Psoas muscle (tissue), 7 donors: ENCODE measurements at regions not wholly inside any gene's neighbourhood (a gene's known extent, or its start where the extent isn't known, plus 50 kb on each side); places are given as distances from the start of the nearest gene placed in this dataset.

ENCODE experiments used
- ATAC-seq, 4 donors: fragments of 200-7000 bp; cut with Tn5 transposase; one replicate each; pipeline ENCODE4 v1.9.1; 2020; ENCODE audit warnings: moderate library complexity in 3 of 4, mild to moderate bottlenecking in 2 of 4
- DNase-seq, 2 donors: peaks; one replicate each; pipeline ENCODE4 v3.0.0-alpha.2; 2020
- H3K27ac ChIP-seq: fragments of 200-600 bp; one replicate; pipeline ENCODE4 v1.8.0; 2022
- H3K27me3 ChIP-seq, 3 donors: fragments of 200-600 bp in 1 of 3; one replicate each; pipeline versions ENCODE4 v1.6.1 to v1.8.0; 2013 to 2022; ENCODE audit warnings: low read length in 2 of 3, mild to moderate bottlenecking in 2 of 3, moderate library complexity in 1 of 3; ENCODE audit not compliant: insufficient read depth in 3 of 3
- H3K36me3 ChIP-seq, 2 donors: fragments of 200-600 bp in 1 of 2; one replicate each; pipeline versions ENCODE4 v1.6.1 to v1.8.0; 2013 to 2022; ENCODE audit warnings: low read depth in 1 of 2, mild to moderate bottlenecking in 1 of 2, moderate library complexity in 1 of 2; ENCODE audit not compliant: insufficient read depth in 1 of 2
- H3K4me1 ChIP-seq: fragments of 200-600 bp; one replicate; pipeline ENCODE4 v1.8.0; 2022
- H3K4me3 ChIP-seq: fragments of 200-600 bp; one replicate; pipeline ENCODE4 v1.8.0; 2022; ENCODE audit warnings: mild to moderate bottlenecking
- H3K9me3 ChIP-seq: fragments of 200-600 bp; one replicate; pipeline ENCODE4 v1.8.0; 2022
- WGBS, 3 donors: extraction: QIAGEN DNeasy Blood & Tissue Kit; methylation state at CpG; one replicate each; pipeline versions ENCODE4 v1.1.6 to v1.1.7; 2013; 5-methylcytosine and 5-hydroxymethylcytosine counted together
- intact Hi-C, 2 donors: fragments of 100-400 bp; cut with DNase I; formaldehyde crosslinking; loops; one replicate each; pipeline versions ENCODE4 v1.11.0 to v1.14.2; 2022
- TF ChIP-seq, protein P1 (sequence below): fragments of 200-600 bp; IDR thresholded peaks from one replicate; pipeline ENCODE4 v1.8.0; 2022; ENCODE audit warnings: antibody characterized with exemption
- donor health status: healthy with polysubstance abuse.
- donor health status: DM: no; HTN: no; CAD: no; lungs with moderate emphysema.
- donor health status: Bipolar disorder and iron deficiency.
- donor health status: healthy.
- donor health status: DM: yes; HTN: yes; CAD: no.
- donor health status: DM: no; HTN: no; CAD: no.
- donor health status: DM: yes; HTN: yes; CAD: no.

DNA sequence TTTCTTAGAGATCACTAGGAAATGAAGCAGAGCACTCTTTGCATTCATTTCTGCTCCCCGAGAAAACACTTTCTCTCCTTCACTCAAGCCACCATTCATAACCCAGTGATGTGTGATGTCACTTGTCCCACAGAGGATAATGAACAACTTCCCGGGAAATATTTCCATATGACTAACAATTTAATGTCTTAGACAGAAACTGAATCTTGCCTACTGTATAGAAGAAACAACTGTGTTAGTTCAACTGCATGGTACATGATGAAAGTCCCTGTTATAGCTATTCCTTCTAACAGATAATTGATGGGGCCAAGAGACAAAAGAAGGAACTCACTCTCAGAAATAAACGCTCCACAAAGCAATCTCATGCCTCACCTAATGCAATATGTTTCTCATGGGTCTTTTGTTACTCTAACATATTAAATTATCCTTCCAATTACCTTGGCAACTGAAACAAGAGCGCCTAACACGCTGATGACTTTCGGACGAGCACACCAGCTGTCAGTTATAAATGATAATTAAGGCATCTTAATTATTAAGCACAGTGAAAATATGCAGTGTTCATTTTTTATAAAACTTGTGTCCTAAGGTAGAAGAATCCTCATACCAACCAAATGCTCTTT is 113.7 kb upstream of the TLR3 start:
- 56 to 69% (median 62%) methylated on average over 7 of the region's 7 CpGs for WGBS, 3 donors
- H3K4me1 ChIP-seq, result no peaks in the 10 kb centered on the region
- DNase-seq (no peak), ATAC-seq (no peak)
- intact Hi-C loops, result no loop called here
- H3K4me3 ChIP-seq, result no peak overlapping the region
- H3K9me3 ChIP-seq, result no peaks in the 10 kb centered on the region
- TF ChIP-seq, protein P1, sequence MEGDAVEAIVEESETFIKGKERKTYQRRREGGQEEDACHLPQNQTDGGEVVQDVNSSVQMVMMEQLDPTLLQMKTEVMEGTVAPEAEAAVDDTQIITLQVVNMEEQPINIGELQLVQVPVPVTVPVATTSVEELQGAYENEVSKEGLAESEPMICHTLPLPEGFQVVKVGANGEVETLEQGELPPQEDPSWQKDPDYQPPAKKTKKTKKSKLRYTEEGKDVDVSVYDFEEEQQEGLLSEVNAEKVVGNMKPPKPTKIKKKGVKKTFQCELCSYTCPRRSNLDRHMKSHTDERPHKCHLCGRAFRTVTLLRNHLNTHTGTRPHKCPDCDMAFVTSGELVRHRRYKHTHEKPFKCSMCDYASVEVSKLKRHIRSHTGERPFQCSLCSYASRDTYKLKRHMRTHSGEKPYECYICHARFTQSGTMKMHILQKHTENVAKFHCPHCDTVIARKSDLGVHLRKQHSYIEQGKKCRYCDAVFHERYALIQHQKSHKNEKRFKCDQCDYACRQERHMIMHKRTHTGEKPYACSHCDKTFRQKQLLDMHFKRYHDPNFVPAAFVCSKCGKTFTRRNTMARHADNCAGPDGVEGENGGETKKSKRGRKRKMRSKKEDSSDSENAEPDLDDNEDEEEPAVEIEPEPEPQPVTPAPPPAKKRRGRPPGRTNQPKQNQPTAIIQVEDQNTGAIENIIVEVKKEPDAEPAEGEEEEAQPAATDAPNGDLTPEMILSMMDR, result no peak
- no peak overlapping the region for H3K27ac ChIP-seq
- no peaks in the 10 kb centered on the region for H3K36me3 ChIP-seq
- no peaks in the 10 kb centered on the region for H3K27me3 ChIP-seq

DNA sequence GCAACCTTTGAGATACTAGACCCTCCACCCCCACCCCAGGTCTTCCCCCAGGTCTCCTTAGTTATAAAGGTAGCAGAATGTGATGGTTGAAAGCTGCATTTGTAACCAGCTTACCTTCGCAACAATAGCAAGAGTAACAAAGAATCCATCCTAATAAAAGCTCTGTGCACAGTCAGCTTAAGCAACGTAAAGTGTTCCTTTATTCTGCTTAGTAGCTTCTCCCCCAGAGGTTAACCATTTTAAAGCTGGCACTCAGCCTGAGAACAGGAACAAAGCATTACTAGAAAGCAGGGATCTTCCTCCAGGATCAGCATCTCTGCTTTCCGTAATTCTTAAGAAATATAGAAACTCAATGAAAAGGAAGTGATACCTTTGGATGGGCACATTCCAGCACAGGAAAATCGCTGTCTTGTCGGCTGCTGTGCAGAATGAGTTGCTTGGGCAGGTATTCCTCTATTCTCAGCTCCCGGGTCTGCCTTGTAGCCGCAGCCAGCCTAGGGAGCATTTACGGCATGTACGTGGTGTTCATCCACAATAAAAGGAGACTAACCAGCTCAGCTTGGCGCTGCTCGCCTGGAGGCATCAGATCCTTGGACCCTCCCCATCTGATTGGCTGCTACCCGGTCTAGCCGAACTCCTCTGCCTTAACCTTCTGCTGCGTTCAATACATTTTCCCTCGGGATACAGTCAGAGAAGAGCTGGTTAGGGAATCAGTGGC is 113.0 kb upstream of the TLR3 start:
- Histone ChIP-seq H3K27me3 (no peaks in the 10 kb centered on the region), H3K27ac (no peak overlapping the region), H3K9me3 (no peaks in the 10 kb centered on the region), H3K36me3 (no peaks in the 10 kb centered on the region), H3K4me1 (no peaks in the 10 kb centered on the region), H3K4me3 (no peak overlapping the region)
- TF ChIP-seq, protein P1, result no peak
- ATAC-seq (no peak), DNase-seq (no peak)
- intact Hi-C loops, result no loop called here
- 59 to 71% (median 65%) methylated on average over 15 of the region's 15 CpGs for WGBS, 3 donors

DNA sequence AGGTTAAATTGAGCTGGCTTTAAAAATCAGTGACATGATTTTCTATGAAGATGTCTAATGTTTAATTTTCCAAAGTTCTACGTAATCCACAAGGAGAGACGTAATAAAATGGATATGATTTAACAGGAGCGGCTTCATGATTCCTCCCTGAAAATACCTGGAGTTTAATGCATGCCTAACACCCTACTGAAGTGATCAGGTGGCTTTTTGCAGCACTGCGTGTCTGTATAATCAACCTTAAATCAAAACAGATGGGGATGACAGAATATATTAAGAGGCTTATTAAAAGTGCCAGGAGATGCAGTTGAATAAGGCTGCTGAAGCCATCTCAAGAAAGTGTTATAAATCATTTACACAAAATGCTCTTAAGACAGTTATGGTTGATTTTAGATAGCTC is 112.4 kb upstream of the TLR3 start:
- no peaks in the 10 kb centered on the region for H3K36me3 ChIP-seq
- intact Hi-C loops, result no loop called here
- H3K4me3 ChIP-seq, result no peak overlapping the region
- no peaks in the 10 kb centered on the region for H3K9me3 ChIP-seq
- ATAC-seq (no peak), DNase-seq (no peak)
- TF ChIP-seq, protein P1, result no peak
- H3K4me1 ChIP-seq, result no peaks in the 10 kb centered on the region
- 75 to 77% (median 76%) methylated on average over 4 of the region's 4 CpGs for WGBS, 3 donors
- H3K27ac ChIP-seq, result no peak overlapping the region
- H3K27me3 ChIP-seq, result no peaks in the 10 kb centered on the region

DNA sequence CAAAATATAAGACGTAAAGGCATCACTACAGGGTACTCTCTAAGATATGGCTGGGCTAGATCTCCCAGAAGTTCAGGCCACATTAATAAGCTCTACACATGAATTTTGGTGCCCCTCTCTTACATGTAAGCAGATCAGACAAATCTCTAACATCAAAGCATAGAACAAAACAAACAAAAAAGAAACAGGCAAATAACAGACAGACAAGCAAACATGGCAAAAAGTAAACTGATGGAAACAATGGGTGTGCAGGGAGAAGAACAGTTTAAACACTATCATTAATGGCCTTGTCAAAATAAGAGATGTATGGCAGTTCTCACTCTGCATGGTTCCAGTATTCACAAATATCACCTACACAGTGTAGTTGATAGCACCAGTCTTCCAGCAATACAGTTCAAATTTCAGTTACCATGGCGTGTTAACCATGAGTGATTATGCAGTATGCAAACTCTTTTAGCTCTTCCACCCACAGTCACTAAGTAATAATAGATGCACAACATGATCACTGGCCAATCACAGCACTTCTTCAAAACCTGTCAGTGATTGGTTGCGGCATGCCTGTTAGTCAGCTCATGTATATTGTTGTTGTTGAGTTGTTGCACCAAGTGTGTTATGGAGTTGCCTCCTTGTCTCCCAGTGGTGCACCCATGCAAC is 110.7 kb upstream of the TLR3 start:
- TF ChIP-seq, protein P1, result no peak
- Histone ChIP-seq H3K9me3 (no peaks in the 10 kb centered on the region), H3K4me3 (no peak overlapping the region), H3K4me1 (no peaks in the 10 kb centered on the region), H3K27ac (no peak overlapping the region), H3K27me3 (no peaks in the 10 kb centered on the region), H3K36me3 (no peaks in the 10 kb centered on the region)
- no peak for ATAC-seq
- DNase-seq, result no peak
- intact Hi-C loops, result no loop called here
- WGBS, 3 donors, result 83 to 87% (median 83%) methylated on average over 3 of the region's 3 CpGs
